HAP-1 (cell line): ENCODE measurements at regions not wholly inside any gene's neighbourhood (a gene's known extent, or its start where the extent isn't known, plus 50 kb on each side); places are given as distances from the start of the nearest gene placed in this dataset.

Experiments used
- DNase-seq, 2 experiments: peaks; one replicate each; pipeline ENCODE4 v3.0.0-alpha.2; 2016 to 2020; ENCODE audit warnings: low spot score in 2 of 2
- H3K27me3 ChIP-seq: fragments of 250-450 bp; sonication (Bioruptor Pico); 2 replicates; pipeline ENCODE4 v1.5.1; 2020; ENCODE audit warnings: low read depth, mild to moderate bottlenecking, moderate library complexity
- H3K36me3 ChIP-seq: fragments of 250-450 bp; sonication (Bioruptor Pico); replicated peaks from 2 replicates; pipeline ENCODE4 v1.5.1; 2020; ENCODE audit warnings: mild to moderate bottlenecking
- H3K4me1 ChIP-seq: fragments of 250-450 bp; sonication (Bioruptor Pico); 2 replicates; pipeline ENCODE4 v1.5.1; 2020; ENCODE audit warnings: mild to moderate bottlenecking
- H3K4me3 ChIP-seq: fragments of 250-450 bp; sonication (Bioruptor Pico); 2 replicates; pipeline ENCODE4 v1.5.1; 2020; ENCODE audit warnings: mild to moderate bottlenecking, moderate library complexity
- H3K9me3 ChIP-seq: fragments of 250-450 bp; sonication (Bioruptor Pico); 2 replicates; pipeline ENCODE4 v1.5.1; 2020; ENCODE audit warnings: mild to moderate bottlenecking, moderate library complexity
- in situ Hi-C: fragments of 300-500 bp; cut with MboI; formaldehyde crosslinking; loops from 3 replicates; pipeline ENCODE4 v1.14.3; 2020; ENCODE audit warnings: low sequenced_read_pairs, inconsistent platforms, mixed read lengths

GRCh38 chr3:105233010-105233409, 133.7 kb upstream of the ALCAM start:
- Histone ChIP-seq H3K4me1 (no peaks in the 10 kb centered on the region), H3K4me3 (no peak overlapping the region), H3K9me3 (no peaks in the 10 kb centered on the region), H3K27me3 (no peaks in the 10 kb centered on the region), H3K36me3 (no peaks in the 10 kb centered on the region)
- in situ Hi-C loops: no loop called here
- no peak for DNase-seq

GRCh38 chr3:105235221-105235620, 131.5 kb upstream of the ALCAM start:
- H3K4me1 ChIP-seq: no peaks in the 10 kb centered on the region
- H3K9me3 ChIP-seq: no peaks in the 10 kb centered on the region
- DNase-seq: no peak
- H3K27me3 ChIP-seq: no peaks in the 10 kb centered on the region
- no peak overlapping the region for H3K4me3 ChIP-seq
- no peaks in the 10 kb centered on the region for H3K36me3 ChIP-seq
- in situ Hi-C loops: no loop called here

GRCh38 chr3:105235785-105236184, 130.9 kb upstream of the ALCAM start:
- Histone ChIP-seq H3K4me1 (no peaks in the 10 kb centered on the region), H3K36me3 (no peaks in the 10 kb centered on the region), H3K27me3 (no peaks in the 10 kb centered on the region), H3K4me3 (no peak overlapping the region), H3K9me3 (no peaks in the 10 kb centered on the region)
- DNase-seq: no peak
- in situ Hi-C loops: no loop called here

DNA sequence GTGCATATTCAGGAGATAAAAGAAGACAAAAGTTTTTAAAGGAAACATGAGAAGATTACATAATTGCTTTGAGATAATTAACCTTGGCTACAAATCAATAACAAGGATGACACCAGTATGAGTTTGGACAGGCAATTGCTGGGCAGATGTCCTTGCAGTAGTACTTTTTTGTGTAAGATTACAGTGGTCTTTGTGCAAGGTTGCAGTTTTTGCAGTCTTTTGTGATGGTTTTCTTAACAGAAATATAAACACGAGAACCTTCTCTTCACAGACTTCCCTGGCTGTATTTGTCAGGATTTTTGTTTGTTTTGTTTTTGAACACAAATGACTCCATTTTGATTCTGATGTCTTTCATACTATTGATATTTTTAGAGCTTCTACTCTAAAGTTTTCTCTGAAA, 128.3 kb upstream of the ALCAM start:
- H3K4me3 ChIP-seq: no peak overlapping the region
- no peaks in the 10 kb centered on the region for H3K4me1 ChIP-seq
- DNase-seq: no peak
- H3K9me3 ChIP-seq: no peaks in the 10 kb centered on the region
- in situ Hi-C loops: no loop called here
- no peaks in the 10 kb centered on the region for H3K27me3 ChIP-seq
- no peaks in the 10 kb centered on the region for H3K36me3 ChIP-seq

DNA sequence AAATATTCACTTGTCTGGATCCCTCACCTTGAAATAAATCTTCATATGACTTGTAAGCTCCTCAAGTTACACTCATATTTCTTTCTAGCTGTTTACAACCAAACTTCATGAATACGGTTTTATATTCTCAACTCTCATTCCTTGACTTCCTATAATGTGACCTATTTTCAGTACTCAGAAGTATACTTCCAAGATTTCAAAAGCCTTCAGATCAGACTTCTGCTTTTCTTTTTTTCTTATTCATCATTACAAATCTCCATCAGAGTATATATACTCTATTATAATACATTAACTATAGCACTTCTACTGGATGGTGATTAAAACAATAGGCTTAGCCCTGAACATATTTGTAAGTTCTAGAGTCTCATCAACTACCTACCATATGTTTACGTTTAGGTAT, 123.6 kb upstream of the ALCAM start:
- H3K9me3 ChIP-seq: no peaks in the 10 kb centered on the region
- H3K4me1 ChIP-seq: no peaks in the 10 kb centered on the region
- H3K4me3 ChIP-seq: no peak overlapping the region
- no peaks in the 10 kb centered on the region for H3K36me3 ChIP-seq
- no peak for DNase-seq
- in situ Hi-C loops: no loop called here
- no peaks in the 10 kb centered on the region for H3K27me3 ChIP-seq

GRCh38 chr3:105246536-105246935, 120.2 kb upstream of the ALCAM start:
- DNase-seq: no peak
- Histone ChIP-seq H3K36me3 (no peaks in the 10 kb centered on the region), H3K4me1 (no peaks in the 10 kb centered on the region), H3K27me3 (no peaks in the 10 kb centered on the region), H3K9me3 (no peaks in the 10 kb centered on the region), H3K4me3 (no peak overlapping the region)
- in situ Hi-C loops: no loop called here

- in situ Hi-C loops: no loop called here
- Histone ChIP-seq H3K36me3 (no peaks in the 10 kb centered on the region), H3K27me3 (no peaks in the 10 kb centered on the region), H3K4me1 (no peaks in the 10 kb centered on the region), H3K4me3 (no peak overlapping the region), H3K9me3 (no peaks in the 10 kb centered on the region)
- DNase-seq: no peak
These were observed 113.5 kb upstream of the ALCAM start for GRCh38 chr3:105253225-105253624.

GRCh38 chr3:105254154-105254553, 112.6 kb upstream of the ALCAM start:
- in situ Hi-C loops: no loop called here

DNA sequence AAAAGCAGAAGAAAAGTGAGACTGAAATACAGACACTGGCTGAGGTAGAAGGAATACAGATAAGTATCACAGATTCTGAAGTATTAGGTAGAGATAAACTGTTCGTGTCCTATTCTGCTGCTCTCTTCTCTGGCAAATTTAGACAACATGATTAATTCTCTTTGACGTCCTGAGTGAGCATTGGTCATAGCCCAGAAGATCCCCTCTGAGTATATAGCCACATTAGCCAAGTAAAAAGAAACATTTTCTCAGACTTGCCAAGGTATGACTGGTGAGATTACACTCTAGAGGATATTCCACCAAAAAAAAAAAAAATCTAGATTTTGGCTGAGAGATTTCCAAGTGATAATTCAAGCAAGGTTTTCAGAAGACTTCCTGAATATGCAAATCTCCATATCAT, 111.4 kb upstream of the ALCAM start:
- Histone ChIP-seq H3K9me3 (no peaks in the 10 kb centered on the region), H3K36me3 (no peaks in the 10 kb centered on the region), H3K4me1 (no peaks in the 10 kb centered on the region), H3K4me3 (no peak overlapping the region), H3K27me3 (no peaks in the 10 kb centered on the region)
- in situ Hi-C loops: no loop called here
- no peak for DNase-seq

More at GRCh38 chr3:105254154-105254553, 112.6 kb upstream of the ALCAM start:
- DNase-seq: no peak
- no peaks in the 10 kb centered on the region for H3K4me1 ChIP-seq
- no peak overlapping the region for H3K4me3 ChIP-seq
- no peaks in the 10 kb centered on the region for H3K36me3 ChIP-seq
- H3K27me3 ChIP-seq: no peaks in the 10 kb centered on the region
- H3K9me3 ChIP-seq: no peaks in the 10 kb centered on the region

GRCh38 chr3:105259496-105259895, 107.2 kb upstream of the ALCAM start:
- H3K9me3 ChIP-seq: no peaks in the 10 kb centered on the region
- DNase-seq: no peak
- no peaks in the 10 kb centered on the region for H3K4me1 ChIP-seq
- H3K4me3 ChIP-seq: no peak overlapping the region
- in situ Hi-C loops: no loop called here
- no peaks in the 10 kb centered on the region for H3K36me3 ChIP-seq
- H3K27me3 ChIP-seq: no peaks in the 10 kb centered on the region

- no peaks in the 10 kb centered on the region for H3K27me3 ChIP-seq
- in situ Hi-C loops: no loop called here
- DNase-seq: no peak
- H3K4me1 ChIP-seq: no peaks in the 10 kb centered on the region
- no peak overlapping the region for H3K4me3 ChIP-seq
- H3K9me3 ChIP-seq: no peaks in the 10 kb centered on the region
- H3K36me3 ChIP-seq: no peaks in the 10 kb centered on the region
These were observed 106.3 kb upstream of the ALCAM start for GRCh38 chr3:105260385-105260784.

- Histone ChIP-seq H3K4me1 (no peaks in the 10 kb centered on the region), H3K36me3 (no peaks in the 10 kb centered on the region), H3K9me3 (no peaks in the 10 kb centered on the region), H3K27me3 (no peaks in the 10 kb centered on the region), H3K4me3 (no peak overlapping the region)
- DNase-seq: no peak
- in situ Hi-C loops: no loop called here
These were observed 92.2 kb upstream of the ALCAM start for GRCh38 chr3:105274536-105274935.

DNA sequence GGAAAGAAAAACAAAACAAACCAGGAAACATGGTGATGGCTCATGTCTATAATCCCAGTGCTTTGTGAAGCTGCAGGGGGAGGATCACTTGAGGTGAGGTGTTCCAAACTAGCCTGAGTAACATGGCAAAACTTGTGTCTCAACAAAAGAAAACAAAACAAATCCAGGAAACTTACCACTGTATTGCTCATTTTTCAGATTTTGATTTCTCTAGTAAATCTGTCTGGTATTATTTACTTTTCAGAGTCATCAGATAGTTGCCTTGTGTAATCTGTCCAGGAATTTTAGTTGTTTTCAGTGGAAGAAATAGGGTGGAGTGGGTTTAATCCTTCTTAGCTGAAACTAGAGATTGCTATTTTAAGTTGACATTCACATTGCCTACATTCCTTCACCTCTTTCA, 91.8 kb upstream of the ALCAM start:
- H3K27me3 ChIP-seq: no peaks in the 10 kb centered on the region
- DNase-seq: no peak
- in situ Hi-C loops: no loop called here

DNA sequence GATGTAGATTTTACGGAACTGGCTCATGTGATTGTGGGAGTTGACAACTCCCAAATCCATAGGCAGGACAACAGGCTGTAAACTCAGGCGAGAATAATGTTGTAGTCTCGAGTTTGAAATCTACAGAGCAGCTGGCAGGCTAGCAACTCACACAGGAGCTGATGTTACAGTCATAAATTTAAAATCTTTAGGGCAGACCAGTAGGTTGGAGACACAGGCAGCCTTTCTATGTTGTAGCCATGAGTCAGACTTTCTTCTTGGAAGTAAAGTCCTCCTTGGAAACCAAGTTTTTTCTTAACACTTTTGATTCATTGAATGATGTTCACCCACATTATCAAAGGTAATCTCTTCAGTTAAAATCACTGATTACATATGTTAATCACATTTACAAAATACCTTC, 89.1 kb upstream of the ALCAM start:
- no peaks in the 10 kb centered on the region for H3K9me3 ChIP-seq
- in situ Hi-C loops: no loop called here
- no peaks in the 10 kb centered on the region for H3K4me1 ChIP-seq
- H3K27me3 ChIP-seq: no peaks in the 10 kb centered on the region
- no peak for DNase-seq
- no peak overlapping the region for H3K4me3 ChIP-seq
- no peaks in the 10 kb centered on the region for H3K36me3 ChIP-seq

More for the DNA sequence above, 91.8 kb upstream of the ALCAM start:
- no peaks in the 10 kb centered on the region for H3K4me1 ChIP-seq
- no peaks in the 10 kb centered on the region for H3K9me3 ChIP-seq
- no peak overlapping the region for H3K4me3 ChIP-seq
- H3K36me3 ChIP-seq: no peaks in the 10 kb centered on the region

DNA sequence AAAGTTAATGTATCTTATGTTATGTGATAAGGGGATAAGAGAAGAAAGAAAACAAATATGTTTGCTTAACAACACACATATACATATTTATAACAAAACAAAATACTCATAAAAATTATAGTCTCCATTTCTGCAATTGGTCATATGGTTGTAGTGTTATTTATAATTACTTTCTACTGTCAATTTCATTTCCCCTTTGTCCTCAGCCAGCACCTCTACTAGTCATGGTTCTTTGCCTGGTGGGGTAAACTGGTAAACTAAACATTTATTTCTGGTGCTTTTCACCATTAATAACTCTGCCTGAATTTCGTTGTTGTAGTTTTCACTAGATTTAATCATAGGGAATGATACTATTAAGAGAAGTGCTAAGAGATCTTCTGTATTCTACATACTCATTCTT, 88.0 kb upstream of the ALCAM start:
- no peak overlapping the region for H3K4me3 ChIP-seq
- no peak for DNase-seq
- no peaks in the 10 kb centered on the region for H3K36me3 ChIP-seq
- H3K9me3 ChIP-seq: no peaks in the 10 kb centered on the region
- no peaks in the 10 kb centered on the region for H3K4me1 ChIP-seq
- no peaks in the 10 kb centered on the region for H3K27me3 ChIP-seq
- in situ Hi-C loops: no loop called here
